HEK293T (cell line): ENCODE measurements at regions not wholly inside any gene's neighbourhood (a gene's known extent, or its start where the extent isn't known, plus 50 kb on each side); places are given as distances from the start of the nearest gene placed in this dataset.

ENCODE experiments used
- BHLHE40 ChIP-seq: fragments of 450-650 bp; IDR thresholded peaks from 2 replicates; pipeline ENCODE4 v1.6.1; 2016; ENCODE audit warnings: mild to moderate bottlenecking, moderate library complexity, borderline replicate concordance
- ELF4 ChIP-seq: fragments of 450-650 bp; IDR thresholded peaks from 2 replicates; pipeline ENCODE4 v1.6.1; 2017; ENCODE audit warnings: antibody characterized with exemption
- FOXA1 ChIP-seq: fragments of 450-650 bp; IDR thresholded peaks from 2 replicates; pipeline ENCODE4 v1.6.1; 2016; ENCODE audit warnings: mild to moderate bottlenecking
- FOXK2 ChIP-seq: fragments of 450-650 bp; IDR thresholded peaks from 2 replicates; pipeline ENCODE4 v1.6.1; 2016; ENCODE audit warnings: mild to moderate bottlenecking
- FOXM1 ChIP-seq: fragments of 450-650 bp; IDR thresholded peaks from 2 replicates; pipeline ENCODE4 v1.6.1; 2017; ENCODE audit warnings: mild to moderate bottlenecking, borderline replicate concordance
- HDGF ChIP-seq: fragments of 450-650 bp; IDR thresholded peaks from 2 replicates; pipeline ENCODE4 v1.6.1; 2017; ENCODE audit warnings: antibody characterized with exemption, borderline replicate concordance
- NFRKB ChIP-seq: fragments of 450-650 bp; IDR thresholded peaks from 2 replicates; pipeline ENCODE4 v1.6.1; 2016; ENCODE audit warnings: mild to moderate bottlenecking, moderate library complexity
- SP1 ChIP-seq: fragments of 450-650 bp; IDR thresholded peaks from 2 replicates; pipeline ENCODE4 v1.6.1; 2017
- SUZ12 ChIP-seq: fragments of 450-650 bp; IDR thresholded peaks from 2 replicates; pipeline ENCODE4 v1.6.1; 2016; ENCODE audit warnings: mild to moderate bottlenecking
- TARDBP ChIP-seq: fragments of 450-650 bp; IDR thresholded peaks from 2 replicates; pipeline ENCODE4 v1.6.1; 2016
- ZNF384 ChIP-seq: fragments of 450-650 bp; IDR thresholded peaks from 2 replicates; pipeline ENCODE4 v1.6.1; 2016
- TF ChIP-seq, protein P1 (sequence below): fragments of 450-650 bp; IDR thresholded peaks from 2 replicates; pipeline ENCODE4 v1.6.1; 2016

DNA sequence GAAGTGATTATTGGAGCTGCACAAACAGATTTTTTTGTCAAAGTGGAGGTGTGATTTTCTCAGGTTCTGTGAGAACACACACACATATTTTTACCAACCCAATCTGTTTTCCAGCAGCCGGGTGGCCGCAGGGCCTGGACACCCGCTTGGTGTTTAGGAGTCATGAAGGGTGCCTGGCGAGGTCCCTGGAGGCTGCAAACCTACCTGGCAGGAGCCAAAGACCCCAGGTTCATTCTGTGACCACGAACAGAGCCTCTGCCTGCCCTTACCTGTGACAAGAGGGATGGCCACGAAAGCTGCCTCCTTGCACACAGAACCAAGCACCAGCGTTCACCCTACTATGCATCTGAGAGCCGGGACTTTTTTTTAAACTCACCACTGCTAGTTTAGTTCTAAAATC lies 64.3 kb upstream of the ID2 start:
- TF ChIP-seq FOXM1, result no peak
- TF ChIP-seq TARDBP, result no peak
- no peak for TF ChIP-seq SP1
- TF ChIP-seq FOXK2, result no peak
- TF ChIP-seq HDGF, result no peak
- no peak for TF ChIP-seq BHLHE40
- TF ChIP-seq ZNF384, result no peak
- TF ChIP-seq, protein P1, sequence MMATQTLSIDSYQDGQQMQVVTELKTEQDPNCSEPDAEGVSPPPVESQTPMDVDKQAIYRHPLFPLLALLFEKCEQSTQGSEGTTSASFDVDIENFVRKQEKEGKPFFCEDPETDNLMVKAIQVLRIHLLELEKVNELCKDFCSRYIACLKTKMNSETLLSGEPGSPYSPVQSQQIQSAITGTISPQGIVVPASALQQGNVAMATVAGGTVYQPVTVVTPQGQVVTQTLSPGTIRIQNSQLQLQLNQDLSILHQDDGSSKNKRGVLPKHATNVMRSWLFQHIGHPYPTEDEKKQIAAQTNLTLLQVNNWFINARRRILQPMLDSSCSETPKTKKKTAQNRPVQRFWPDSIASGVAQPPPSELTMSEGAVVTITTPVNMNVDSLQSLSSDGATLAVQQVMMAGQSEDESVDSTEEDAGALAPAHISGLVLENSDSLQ, result no peak
- TF ChIP-seq NFRKB, result no peak
- no peak for TF ChIP-seq ELF4
- no peak for TF ChIP-seq FOXA1
- no peak for TF ChIP-seq SUZ12
